Spleen (tissue), 11 donors: ENCODE measurements at regions not wholly inside any gene's neighbourhood (a gene's known extent, or its start where the extent isn't known, plus 50 kb on each side); places are given as distances from the start of the nearest gene placed in this dataset.

Source experiments
- DNase-seq: peaks from one replicate; pipeline ENCODE4 v3.0.0-alpha.2; 2020
- H3K27ac ChIP-seq, 8 donors: fragments of 200-600 bp; sonication (generic) in 7 of 8; 1 replicate in 4 of 8; 2 replicates in 4 of 8; pipeline versions ENCODE4 v1.5.0 to v1.8.0; 2016 to 2021; ENCODE audit warnings: inconsistent platforms in 4 of 8, mild to moderate bottlenecking in 4 of 8, moderate library complexity in 1 of 8
- H3K27me3 ChIP-seq, 7 donors: fragments of 200-600 bp; sonication (generic) in 6 of 7; replicated peaks in 1 of 7; 1 replicate in 4 of 7; 2 replicates in 3 of 7; pipeline versions ENCODE4 v1.5.0 to v1.8.0; 2016 to 2021; ENCODE audit warnings: inconsistent platforms in 3 of 7, mild to moderate bottlenecking in 1 of 7
- H3K36me3 ChIP-seq, 6 donors: fragments of 200-600 bp; sonication (generic) in 5 of 6; 1 replicate in 4 of 6; 2 replicates in 2 of 6; pipeline versions ENCODE4 v1.5.0 to v1.8.0; 2016 to 2021; ENCODE audit warnings: inconsistent platforms in 2 of 6
- H3K4me1 ChIP-seq, 6 donors: fragments of 200-600 bp; sonication (generic) in 5 of 6; 1 replicate in 3 of 6; 2 replicates in 3 of 6; pipeline versions ENCODE4 v1.5.0 to v1.8.0; 2016 to 2021; ENCODE audit warnings: inconsistent platforms in 3 of 6
- H3K4me3 ChIP-seq, 8 donors: fragments of 200-600 bp; sonication (generic) in 7 of 8; 1 replicate in 4 of 8; 2 replicates in 4 of 8; pipeline versions ENCODE4 v1.5.0 to v1.8.0; 2016 to 2021; ENCODE audit warnings: inconsistent platforms in 4 of 8, mild to moderate bottlenecking in 4 of 8, moderate library complexity in 2 of 8
- H3K9me3 ChIP-seq, 8 donors: fragments of 200-600 bp; sonication (generic) in 7 of 8; 1 replicate in 4 of 8; 2 replicates in 4 of 8; pipeline versions ENCODE4 v1.5.0 to v1.8.0; 2016 to 2021; ENCODE audit warnings: inconsistent platforms in 4 of 8
- CTCF ChIP-seq, 11 experiments: fragments of 200-600 bp in 7 of 11; fragments of 450-650 bp in 4 of 11; sonication (generic) in 4 of 11; IDR thresholded peaks in 8 of 11; conservative IDR thresholded peaks in 3 of 11; 1 replicate in 7 of 11; 2 replicates in 4 of 11; pipeline versions ENCODE4 v1.4.0 to v1.8.0; 2016 to 2021; ENCODE audit warnings: antibody characterized with exemption in 11 of 11, inconsistent platforms in 4 of 11, mild to moderate bottlenecking in 1 of 11
- POLR2A ChIP-seq, 3 donors: fragments of 450-650 bp; IDR thresholded peaks; one replicate each; pipeline ENCODE4 v1.5.1; 2017; ENCODE audit warnings: antibody characterized with exemption in 3 of 3, mild to moderate bottlenecking in 1 of 3
- POLR2AphosphoS5 ChIP-seq, 3 donors: sonication (generic); formaldehyde crosslinking; IDR thresholded peaks; one replicate each; pipeline ENCODE4 v1.5.1; 2017; ENCODE audit warnings: antibody characterized with exemption in 3 of 3
- WGBS, 5 donors: extraction: QIAGEN DNeasy Blood & Tissue Kit in 3 of 5; methylation state at CpG; one replicate each; pipeline versions ENCODE4 v1.1.5 to v1.1.7; 2013 to 2018; 5-methylcytosine and 5-hydroxymethylcytosine counted together
- intact Hi-C: fragments of 100-400 bp; cut with DNase I; formaldehyde crosslinking; loops from one replicate; pipeline ENCODE4 v1.15.0; 2023; ENCODE audit warnings: low total_unique reads
- donor health status: healthy with polysubstance abuse.
- donor health status: DM: no; HTN: no; CAD: no; lungs with moderate emphysema.
- donor health status: DM: no; HTN: no; CAD: no.
- donor health status: Bipolar disorder and iron deficiency.
- donor health status: healthy.
- donor health status: DM: no; HTN: no; CAD: no.
- donor health status: DM: yes; HTN: yes; CAD: no.

GRCh38 chr20:11287126-11287525 lies 613.3 kb upstream of the JAG1 start:
- no peak for TF ChIP-seq CTCF (IDR thresholded peaks at IDR 0.05 in 8 of 11, conservative IDR thresholded peaks at IDR 0.05 in 3 of 11)
- TF ChIP-seq POLR2AphosphoS5 (IDR thresholded peaks at IDR 0.05) = no peak
- no peak for TF ChIP-seq POLR2A (IDR thresholded peaks at IDR 0.05)
- no peak overlapping the region for H3K4me3 ChIP-seq
- H3K27ac ChIP-seq = no peak overlapping the region
- H3K4me1 ChIP-seq = no peaks in the 10 kb centered on the region
- H3K36me3 ChIP-seq = no peaks in the 10 kb centered on the region
- no peaks in the 10 kb centered on the region for H3K27me3 ChIP-seq
- 62 to 84% (median 76%) methylated on average over 2 of the region's 2 CpGs for WGBS, 5 donors
- intact Hi-C loops = no loop called here
- H3K9me3 ChIP-seq = no peaks in the 10 kb centered on the region
- no peak for DNase-seq

GRCh38 chr20:11296221-11296620 lies 621.5 kb upstream of the BTBD3 start:
- intact Hi-C loops = no loop called here
- Histone ChIP-seq H3K4me3 (no peak overlapping the region), H3K27ac (no peak overlapping the region), H3K36me3 (no peaks in the 10 kb centered on the region), H3K9me3 (no peaks in the 10 kb centered on the region), H3K27me3 (no peaks in the 10 kb centered on the region), H3K4me1 (no peaks in the 10 kb centered on the region)
- 87 to 95% (median 92%) methylated on average over 1 of the region's 1 CpG for WGBS, 5 donors
- TF ChIP-seq POLR2AphosphoS5 (IDR thresholded peaks at IDR 0.05) (no peak), CTCF (IDR thresholded peaks at IDR 0.05 in 8 of 11, conservative IDR thresholded peaks at IDR 0.05 in 3 of 11) (no peak), POLR2A (IDR thresholded peaks at IDR 0.05) (no peak)
- DNase-seq = no peak

- no peak overlapping the region for H3K27ac ChIP-seq
- DNase-seq = no peak
- H3K9me3 ChIP-seq = no peaks in the 10 kb centered on the region
- H3K27me3 ChIP-seq = no peaks in the 10 kb centered on the region
- no peaks in the 10 kb centered on the region for H3K36me3 ChIP-seq
- no peaks in the 10 kb centered on the region for H3K4me1 ChIP-seq
- H3K4me3 ChIP-seq = no peak overlapping the region
- TF ChIP-seq CTCF (IDR thresholded peaks at IDR 0.05 in 8 of 11, conservative IDR thresholded peaks at IDR 0.05 in 3 of 11) (no peak), POLR2A (IDR thresholded peaks at IDR 0.05) (no peak), POLR2AphosphoS5 (IDR thresholded peaks at IDR 0.05) (no peak)
- intact Hi-C loops = no loop called here
These were observed 620.7 kb upstream of the BTBD3 start for GRCh38 chr20:11296951-11297350.

GRCh38 chr20:11301699-11302098 lies 616.0 kb upstream of the BTBD3 start:
- Histone ChIP-seq H3K9me3 (no peaks in the 10 kb centered on the region), H3K27me3 (no peaks in the 10 kb centered on the region), H3K4me1 (no peaks in the 10 kb centered on the region), H3K36me3 (no peaks in the 10 kb centered on the region), H3K4me3 (no peak overlapping the region), H3K27ac (no peak overlapping the region)
- WGBS, 5 donors = 87 to 93% (median 90%) methylated on average over 10 of the region's 10 CpGs
- TF ChIP-seq CTCF (IDR thresholded peaks at IDR 0.05 in 8 of 11, conservative IDR thresholded peaks at IDR 0.05 in 3 of 11) (no peak), POLR2AphosphoS5 (IDR thresholded peaks at IDR 0.05) (no peak), POLR2A (IDR thresholded peaks at IDR 0.05) (no peak)
- intact Hi-C loops = no loop called here
- no peak for DNase-seq
